GM12865 (cell line): ENCODE measurements at regions not wholly inside any gene's neighbourhood (a gene's known extent, or its start where the extent isn't known, plus 50 kb on each side); places are given as distances from the start of the nearest gene placed in this dataset.

Experiments
- DNase-seq: peaks from one replicate; pipeline ENCODE4 v3.0.0; 2010; ENCODE audit warnings: low read depth
- H3K4me3 ChIP-seq: 2 replicates; pipeline ENCODE4 v1.5.1; 2011; ENCODE audit warnings: mild to moderate bottlenecking, low read depth, low read length, control low read depth
- TF ChIP-seq, protein P1 (sequence below): IDR thresholded peaks from 2 replicates; pipeline ENCODE4 v1.5.1; 2011; ENCODE audit warnings: low read length, control low read depth, low read depth, inconsistent platforms; ENCODE audit not compliant: insufficient read depth; ENCODE audit errors: missing control alignments

DNA sequence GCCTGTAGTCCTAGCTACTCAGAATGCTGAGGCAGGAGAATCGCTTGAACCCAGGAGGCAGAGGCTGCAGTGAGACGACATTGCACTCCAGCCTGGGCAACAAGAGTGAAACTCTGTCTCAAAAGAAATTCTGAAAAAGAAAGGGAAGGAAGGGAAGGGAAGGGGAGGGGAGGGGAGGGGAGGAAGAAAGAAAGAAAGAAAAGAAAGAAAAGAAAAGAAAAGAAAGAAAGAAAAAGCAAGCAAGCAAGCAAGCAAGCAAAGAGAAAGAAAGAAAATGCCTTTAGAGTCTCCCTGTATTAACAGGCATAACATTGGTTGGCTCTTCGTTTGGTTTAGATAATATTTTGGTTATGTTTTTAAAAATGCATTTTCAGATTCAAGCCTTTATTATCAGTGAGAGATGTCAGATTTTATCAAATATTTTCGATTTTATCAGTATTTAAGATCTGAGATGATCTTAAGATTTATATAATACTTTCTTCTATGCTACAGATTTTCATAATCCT, 281.1 kb downstream of the NPIPA8 start:
- TF ChIP-seq, protein P1, sequence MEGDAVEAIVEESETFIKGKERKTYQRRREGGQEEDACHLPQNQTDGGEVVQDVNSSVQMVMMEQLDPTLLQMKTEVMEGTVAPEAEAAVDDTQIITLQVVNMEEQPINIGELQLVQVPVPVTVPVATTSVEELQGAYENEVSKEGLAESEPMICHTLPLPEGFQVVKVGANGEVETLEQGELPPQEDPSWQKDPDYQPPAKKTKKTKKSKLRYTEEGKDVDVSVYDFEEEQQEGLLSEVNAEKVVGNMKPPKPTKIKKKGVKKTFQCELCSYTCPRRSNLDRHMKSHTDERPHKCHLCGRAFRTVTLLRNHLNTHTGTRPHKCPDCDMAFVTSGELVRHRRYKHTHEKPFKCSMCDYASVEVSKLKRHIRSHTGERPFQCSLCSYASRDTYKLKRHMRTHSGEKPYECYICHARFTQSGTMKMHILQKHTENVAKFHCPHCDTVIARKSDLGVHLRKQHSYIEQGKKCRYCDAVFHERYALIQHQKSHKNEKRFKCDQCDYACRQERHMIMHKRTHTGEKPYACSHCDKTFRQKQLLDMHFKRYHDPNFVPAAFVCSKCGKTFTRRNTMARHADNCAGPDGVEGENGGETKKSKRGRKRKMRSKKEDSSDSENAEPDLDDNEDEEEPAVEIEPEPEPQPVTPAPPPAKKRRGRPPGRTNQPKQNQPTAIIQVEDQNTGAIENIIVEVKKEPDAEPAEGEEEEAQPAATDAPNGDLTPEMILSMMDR: no peak
- no peak for DNase-seq
- no peak overlapping the region for H3K4me3 ChIP-seq

DNA sequence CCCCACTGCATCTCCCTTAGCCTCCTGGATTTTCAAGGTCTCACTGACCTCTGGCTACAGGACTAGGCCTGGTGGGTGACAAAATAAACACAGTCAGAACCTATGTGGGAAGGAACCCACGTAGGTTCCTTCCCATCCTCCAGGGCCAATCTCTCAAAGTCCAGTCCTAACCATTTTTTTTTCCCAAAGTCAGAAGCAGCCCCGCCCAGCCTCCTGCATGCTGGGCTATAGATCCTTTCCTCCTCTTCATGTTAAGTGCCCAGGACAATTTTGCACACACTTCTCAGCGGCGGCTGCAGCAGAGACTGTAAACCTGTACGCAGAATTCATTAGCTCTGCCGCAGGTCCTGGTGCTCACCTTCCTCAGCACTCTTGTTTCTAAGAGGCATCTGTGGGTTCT, 285.8 kb downstream of the NPIPA8 start:
- DNase-seq: no peak
- H3K4me3 ChIP-seq: no peak overlapping the region
- TF ChIP-seq, protein P1: no peak

DNA sequence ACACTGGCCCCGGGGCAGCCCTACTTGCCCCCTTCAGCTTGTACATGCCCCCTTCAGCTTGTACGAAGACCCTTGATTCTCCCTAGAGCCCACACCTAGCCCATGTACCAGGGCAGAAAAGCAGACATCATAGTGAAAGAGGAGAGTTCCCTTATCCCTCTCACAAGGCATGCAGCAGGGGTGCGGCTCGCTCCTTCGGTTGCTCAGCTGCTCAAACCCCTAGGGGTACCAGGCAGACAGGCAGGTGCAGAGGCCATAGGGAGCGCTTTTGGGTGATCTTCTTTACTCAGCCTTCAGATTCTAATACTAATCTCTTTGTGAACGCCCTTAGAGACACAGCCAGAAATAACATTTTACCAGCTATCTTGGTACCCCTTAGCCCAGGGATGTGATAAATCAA, 286.3 kb downstream of the NPIPA8 start:
- TF ChIP-seq, protein P1: no peak
- DNase-seq: no peak
- H3K4me3 ChIP-seq: no peak overlapping the region

DNA sequence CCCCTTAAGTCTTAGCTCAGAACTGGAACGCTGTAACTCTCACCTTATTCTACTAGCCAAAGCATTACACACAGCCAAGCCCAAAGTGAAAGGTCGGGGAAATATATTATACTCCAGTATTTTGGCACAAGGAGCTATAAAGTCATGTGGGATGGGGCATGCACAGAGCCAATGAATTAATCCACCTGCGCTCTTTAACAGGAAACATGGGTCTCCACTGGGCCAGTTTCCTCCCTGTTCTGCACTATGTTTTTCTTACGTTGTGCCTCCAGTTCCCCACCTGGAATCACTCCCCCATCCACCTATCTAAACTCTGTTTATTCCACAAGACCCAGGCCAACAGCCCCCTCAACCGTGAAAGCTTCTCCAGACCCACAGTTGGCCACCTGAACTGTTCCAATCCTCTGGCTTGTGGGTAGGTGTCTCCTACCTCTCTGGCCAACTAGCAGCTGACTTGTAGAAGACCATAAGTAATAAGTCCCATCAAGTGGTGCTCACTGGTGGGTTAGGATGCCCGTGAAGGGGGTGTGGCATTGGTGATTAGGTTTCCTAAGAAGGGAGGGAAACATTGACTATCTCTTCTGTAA, 286.9 kb downstream of the NPIPA8 start:
- H3K4me3 ChIP-seq: no peak overlapping the region
- no peak for DNase-seq
- TF ChIP-seq, protein P1: no peak

DNA sequence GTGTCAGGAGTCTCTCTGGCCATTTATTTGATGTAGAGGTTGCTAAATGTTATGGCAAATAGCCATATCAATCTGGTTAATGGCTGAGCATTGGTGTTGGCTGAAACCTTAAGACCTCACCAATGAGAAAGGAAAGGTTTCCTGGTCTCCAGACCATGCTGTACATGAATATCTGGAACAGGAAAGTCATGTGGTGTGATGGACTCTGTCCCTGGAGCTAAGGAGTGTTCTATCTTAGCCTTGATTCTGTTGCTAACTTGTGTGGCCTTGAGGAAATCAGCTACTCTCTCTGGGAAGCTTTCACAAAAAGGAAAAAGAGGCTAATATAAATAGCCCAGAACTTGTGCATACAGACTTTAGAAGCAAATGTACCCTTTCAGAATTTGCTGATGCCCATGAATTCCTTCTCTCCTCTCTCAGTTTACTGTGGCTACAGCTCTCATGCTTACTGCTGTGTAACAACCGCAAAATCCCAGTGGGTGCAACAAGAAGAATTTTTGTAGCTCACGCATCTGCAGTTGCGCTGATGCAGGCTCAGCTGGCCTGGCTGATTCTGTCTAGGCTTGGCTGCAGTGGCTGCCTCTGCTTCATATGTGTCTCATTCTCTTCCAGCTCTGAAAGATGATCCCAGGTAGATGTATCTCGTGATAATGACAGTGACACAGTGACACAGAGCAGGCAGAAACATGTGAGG, 287.5 kb downstream of the NPIPA8 start:
- TF ChIP-seq, protein P1: no peak

DNA sequence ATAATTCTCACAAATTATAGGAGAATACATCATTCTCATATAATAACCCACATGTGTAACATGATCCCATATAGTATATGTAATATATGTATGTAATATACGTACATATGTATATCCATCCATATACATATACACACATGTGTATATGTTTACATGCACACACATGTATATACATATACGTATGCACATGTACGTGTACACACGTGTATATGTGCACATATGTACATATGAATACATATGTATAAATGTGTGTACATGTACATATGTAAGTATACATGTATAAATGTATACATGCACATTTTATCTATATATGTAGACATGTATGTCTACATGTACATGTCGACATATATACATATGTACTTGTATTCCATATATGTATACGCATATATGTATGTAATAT, 288.8 kb downstream of the NPIPA8 start:
- no peak for DNase-seq
- TF ChIP-seq, protein P1: no peak
- H3K4me3 ChIP-seq: no peak overlapping the region

More for the DNA sequence above, 287.5 kb downstream of the NPIPA8 start:
- no peak for DNase-seq
- no peak overlapping the region for H3K4me3 ChIP-seq

DNA sequence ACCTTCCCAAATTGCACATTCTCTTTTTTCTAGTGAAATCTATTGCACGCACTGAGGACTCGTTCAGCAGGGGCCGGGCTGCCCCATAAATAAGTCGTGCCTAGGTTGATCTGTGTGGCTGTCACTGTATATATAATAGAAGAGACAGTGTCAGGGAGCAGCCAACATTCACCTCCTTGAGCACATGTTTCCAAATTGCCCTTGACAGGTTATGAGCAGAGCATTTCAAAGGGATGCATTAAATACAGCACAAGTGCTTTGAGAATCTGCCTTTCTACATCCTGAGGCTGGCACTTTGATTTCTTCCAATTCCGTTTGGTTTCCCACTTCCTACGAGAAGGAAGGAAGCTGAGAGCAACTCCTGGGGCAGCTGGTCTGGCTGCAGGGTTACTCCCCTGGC, 291.2 kb downstream of the NPIPA8 start:
- no peak overlapping the region for H3K4me3 ChIP-seq
- DNase-seq: no peak
- TF ChIP-seq, protein P1: no peak
